CD8-positive, alpha-beta memory T cell (primary cell): ENCODE measurements at regions not wholly inside any gene's neighbourhood (a gene's known extent, or its start where the extent isn't known, plus 50 kb on each side); places are given as distances from the start of the nearest gene placed in this dataset.
"Not testable (repeated sequence)": the region's sequence is repeated elsewhere in the genome, so short reads cannot be mapped to it uniquely, and the experiment has no call there.

Source experiments
- CTCF ChIA-PET: fragments of 350-600 bp; sonication (Branson Sonifier 250); formaldehyde crosslinking; loops from one replicate; lab custom pipeline; 2021; ENCODE audit warnings: antibody characterized with exemption; lab: Charles Lee
- POLR2A ChIA-PET: fragments of 350-600 bp; sonication (Branson Sonifier 250); formaldehyde crosslinking; loops from one replicate; lab custom pipeline; 2021; ENCODE audit warnings: antibody characterized with exemption; lab: Charles Lee
- DNase-seq, 5 donors: peaks; one replicate each; pipeline versions ENCODE4 v3.0.0 to v3.0.0-alpha.2; 2020 to 2022; ENCODE audit warnings: mixed read lengths in 1 of 5
- H3K27ac ChIP-seq: one replicate; pipeline ENCODE4 v1.7.0; 2013; ENCODE audit warnings: low read depth, mild to moderate bottlenecking, low read length, moderate library complexity
- H3K27me3 ChIP-seq: 2 replicates; pipeline ENCODE4 v1.7.0; 2013; ENCODE audit warnings: low read length, mild to moderate bottlenecking; ENCODE audit not compliant: insufficient read depth, poor library complexity, severe bottlenecking
- H3K36me3 ChIP-seq: 2 replicates; pipeline ENCODE4 v1.7.0; 2013; ENCODE audit warnings: mild to moderate bottlenecking, low read length, moderate library complexity; ENCODE audit not compliant: insufficient read depth
- H3K4me1 ChIP-seq: 2 replicates; pipeline ENCODE4 v1.7.0; 2013; ENCODE audit warnings: mild to moderate bottlenecking, low read length, moderate library complexity; ENCODE audit not compliant: insufficient read depth
- H3K4me3 ChIP-seq: 2 replicates; pipeline ENCODE4 v1.7.0; 2013; ENCODE audit warnings: mild to moderate bottlenecking, low read length
- H3K9me3 ChIP-seq: 2 replicates; pipeline ENCODE4 v1.7.0; 2013; ENCODE audit warnings: mild to moderate bottlenecking, low read length
- H3K27ac Mint-ChIP-seq, 8 donors: one replicate each; pipeline ENCODE4 v1.8.0; 2020 to 2021; ENCODE audit warnings: mixed read lengths in 8 of 8, mild to moderate bottlenecking in 6 of 8, inconsistent platforms in 3 of 8, moderate library complexity in 3 of 8
- H3K27me3 Mint-ChIP-seq, 2 donors: one replicate each; pipeline ENCODE4 v1.8.0; 2020 to 2021; ENCODE audit warnings: mixed read lengths in 2 of 2, mild to moderate bottlenecking in 1 of 2, moderate library complexity in 1 of 2
- H3K36me3 Mint-ChIP-seq, 3 donors: one replicate each; pipeline ENCODE4 v1.8.0; 2020 to 2021; ENCODE audit warnings: mixed read lengths in 3 of 3, inconsistent platforms in 1 of 3, mild to moderate bottlenecking in 1 of 3
- H3K4me1 Mint-ChIP-seq, 3 donors: one replicate each; pipeline ENCODE4 v1.8.0; 2020 to 2021; ENCODE audit warnings: mixed read lengths in 3 of 3, inconsistent platforms in 1 of 3, mild to moderate bottlenecking in 1 of 3
- H3K4me3 Mint-ChIP-seq, 7 donors: one replicate each; pipeline ENCODE4 v1.8.0; 2020 to 2021; ENCODE audit warnings: mixed read lengths in 7 of 7, mild to moderate bottlenecking in 6 of 7, moderate library complexity in 4 of 7, inconsistent platforms in 2 of 7
- H3K9me3 Mint-ChIP-seq, 5 donors: one replicate each; pipeline ENCODE4 v1.8.0; 2020 to 2022; ENCODE audit warnings: mixed read lengths in 5 of 5, mild to moderate bottlenecking in 3 of 5, moderate library complexity in 2 of 5, inconsistent platforms in 1 of 5

DNA sequence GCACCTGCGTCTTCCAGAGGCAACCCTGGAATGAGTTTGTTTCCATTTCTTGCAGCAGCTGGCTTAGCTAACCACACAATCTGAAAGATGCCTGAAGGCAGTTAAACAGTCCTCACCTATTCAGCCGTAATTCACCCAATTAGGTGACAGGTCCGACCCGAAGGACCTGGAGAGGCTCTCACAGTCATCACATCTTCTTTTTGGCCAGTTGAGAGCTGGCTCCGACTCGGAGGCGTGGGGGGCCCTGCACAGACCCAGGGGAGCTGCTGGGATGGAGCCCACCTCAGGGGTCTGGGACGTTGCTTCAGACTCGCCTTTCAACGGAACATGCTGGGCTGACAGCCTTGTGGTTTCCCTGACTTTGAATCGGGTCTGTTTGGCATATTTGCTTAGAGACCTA is 187.3 kb downstream of the RTP5 start:
- H3K4me3 ChIP-seq: no peak overlapping the region
- Mint-ChIP-seq H3K27me3 (peaks cover 23 to 52% of the 10 kb centered on the region in 2 donors), H3K27ac (no peak overlapping the region), H3K9me3 (peaks cover 0 to 14% (median 7%) of the 10 kb centered on the region in 5 donors), H3K4me1 (no peaks in the 10 kb centered on the region), H3K36me3 (peaks cover 0 to 8% (median 0%) of the 10 kb centered on the region in 3 donors), H3K4me3 (no peak overlapping the region)
- H3K27ac ChIP-seq: no peak overlapping the region
- no peaks in the 10 kb centered on the region for H3K27me3 ChIP-seq
- no peak for DNase-seq
- CTCF ChIA-PET: no interaction called here
- no peaks in the 10 kb centered on the region for H3K9me3 ChIP-seq
- no peaks in the 10 kb centered on the region for H3K36me3 ChIP-seq
- POLR2A ChIA-PET: no interaction called here
- H3K4me1 ChIP-seq: no peaks in the 10 kb centered on the region

DNA sequence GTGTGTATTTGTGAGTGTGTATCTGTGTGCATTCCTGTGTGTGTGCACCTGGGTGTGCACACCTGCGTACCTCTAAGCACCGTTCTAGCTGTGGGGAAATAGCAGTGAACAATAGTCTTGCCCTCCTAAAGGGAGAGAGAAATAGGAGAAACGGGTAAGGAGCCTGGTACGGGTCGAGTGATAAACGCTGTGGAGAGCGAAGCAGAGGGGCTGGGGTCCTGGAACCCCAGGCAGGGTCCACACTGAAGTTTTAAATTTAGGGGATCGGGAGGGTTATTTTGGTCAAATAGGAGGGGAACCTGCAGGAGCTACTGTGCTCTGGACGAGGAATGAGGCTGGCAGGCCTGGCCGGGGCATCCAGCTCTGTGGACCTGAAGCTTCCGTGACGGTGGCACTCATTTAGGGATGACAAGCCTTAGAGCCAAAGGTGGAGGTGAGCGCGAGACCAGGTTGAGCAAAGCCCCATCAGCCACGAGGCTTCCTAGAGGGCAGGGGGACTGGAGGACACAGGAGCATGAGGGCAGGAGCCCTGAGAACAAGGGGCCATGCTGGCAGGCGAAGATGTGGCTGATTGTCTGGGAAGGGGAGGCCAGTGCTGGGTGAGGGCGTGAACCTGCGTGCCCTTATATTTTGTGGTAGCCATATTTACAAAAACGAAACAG is 188.0 kb downstream of the RTP5 start:
- Mint-ChIP-seq H3K4me3 (no peak overlapping the region), H3K27me3 (peaks cover 23 to 50% of the 10 kb centered on the region in 2 donors), H3K36me3 (peaks cover 0 to 8% (median 0%) of the 10 kb centered on the region in 3 donors), H3K4me1 (no peaks in the 10 kb centered on the region), H3K9me3 (peaks cover 0 to 14% (median 7%) of the 10 kb centered on the region in 5 donors), H3K27ac (peak overlapping the region in 1 of 8 donors; percentile 88)
- Histone ChIP-seq H3K4me1 (no peaks in the 10 kb centered on the region), H3K36me3 (no peaks in the 10 kb centered on the region), H3K4me3 (no peak overlapping the region), H3K27ac (no peak overlapping the region), H3K27me3 (no peaks in the 10 kb centered on the region), H3K9me3 (no peaks in the 10 kb centered on the region)
- no peak for DNase-seq
- POLR2A ChIA-PET: no interaction called here
- CTCF ChIA-PET: no interaction called here

DNA sequence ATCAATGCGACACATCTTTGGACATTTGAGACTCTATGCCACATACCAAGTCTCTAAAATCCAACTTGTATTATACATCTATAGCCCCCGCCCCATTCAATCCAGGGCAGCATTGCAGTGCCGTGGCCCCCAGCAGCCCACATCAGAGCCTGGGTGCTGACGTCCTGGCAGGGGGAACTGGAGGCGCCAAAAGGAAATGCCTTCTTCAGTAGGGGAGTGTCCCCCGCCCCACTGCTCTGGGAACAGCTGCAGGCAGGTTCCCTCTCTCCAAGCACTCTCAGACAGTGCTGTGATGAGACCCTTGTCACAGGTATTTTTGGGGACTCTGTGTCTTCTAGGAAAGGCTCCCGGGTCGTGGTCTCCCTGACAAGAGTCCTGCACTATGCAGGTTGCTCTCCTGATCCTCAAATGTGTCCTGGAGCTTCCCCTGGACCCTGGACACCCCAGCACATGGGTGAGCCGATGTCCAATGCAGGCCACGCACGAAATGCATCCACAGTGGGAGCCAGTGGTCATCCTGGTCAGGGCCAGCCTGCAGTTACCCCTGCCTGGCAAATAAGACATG is 188.7 kb downstream of the RTP5 start:
- ChIA-PET POLR2A (no interaction called here), CTCF (no interaction called here)
- peak overlapping the region in 1 of 8 donors; percentile 1 for H3K27ac Mint-ChIP-seq
- H3K27me3 Mint-ChIP-seq: peaks cover 23 to 50% of the 10 kb centered on the region in 2 donors
- Histone ChIP-seq H3K27ac (no peak overlapping the region), H3K4me1 (no peaks in the 10 kb centered on the region), H3K4me3 (no peak overlapping the region), H3K36me3 (no peaks in the 10 kb centered on the region), H3K9me3 (no peaks in the 10 kb centered on the region), H3K27me3 (no peaks in the 10 kb centered on the region)
- peaks cover 0 to 14% (median 7%) of the 10 kb centered on the region in 5 donors for H3K9me3 Mint-ChIP-seq
- H3K36me3 Mint-ChIP-seq: peaks cover 0 to 8% (median 0%) of the 10 kb centered on the region in 3 donors
- no peak overlapping the region for H3K4me3 Mint-ChIP-seq
- DNase-seq: no peak
- H3K4me1 Mint-ChIP-seq: no peaks in the 10 kb centered on the region

DNA sequence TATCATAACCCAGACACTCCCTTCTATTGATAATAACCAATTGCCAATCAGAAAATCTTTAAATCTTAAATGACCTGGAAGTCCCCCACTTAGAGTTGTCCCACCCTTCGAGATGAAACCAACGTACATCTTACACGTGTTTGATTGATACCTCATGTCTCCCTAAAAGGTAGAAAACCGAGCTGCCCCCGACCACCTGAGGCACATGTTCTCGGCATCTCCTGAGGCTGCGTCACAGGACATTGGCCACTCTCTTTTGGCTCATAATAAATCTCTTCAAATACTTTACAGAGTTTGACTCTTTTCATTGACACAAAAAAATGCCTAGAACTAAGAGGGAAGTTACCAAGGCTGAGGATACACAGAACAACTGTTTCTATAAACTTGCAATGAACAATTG is 190.0 kb downstream of the RTP5 start:
- Histone ChIP-seq H3K4me1 (no peaks in the 10 kb centered on the region), H3K4me3 (no peak overlapping the region), H3K27me3 (no peaks in the 10 kb centered on the region), H3K9me3 (no peaks in the 10 kb centered on the region), H3K36me3 (no peaks in the 10 kb centered on the region), H3K27ac (no peak overlapping the region)
- POLR2A ChIA-PET: no interaction called here
- peaks cover 22 to 48% of the 10 kb centered on the region in 2 donors for H3K27me3 Mint-ChIP-seq
- peaks cover 0 to 8% (median 0%) of the 10 kb centered on the region in 3 donors for H3K36me3 Mint-ChIP-seq
- no peak for DNase-seq
- no peak overlapping the region for H3K4me3 Mint-ChIP-seq
- CTCF ChIA-PET: no interaction called here
- H3K4me1 Mint-ChIP-seq: no peaks in the 10 kb centered on the region
- peaks cover 0 to 14% (median 7%) of the 10 kb centered on the region in 5 donors for H3K9me3 Mint-ChIP-seq
- H3K27ac Mint-ChIP-seq: no peak overlapping the region

DNA sequence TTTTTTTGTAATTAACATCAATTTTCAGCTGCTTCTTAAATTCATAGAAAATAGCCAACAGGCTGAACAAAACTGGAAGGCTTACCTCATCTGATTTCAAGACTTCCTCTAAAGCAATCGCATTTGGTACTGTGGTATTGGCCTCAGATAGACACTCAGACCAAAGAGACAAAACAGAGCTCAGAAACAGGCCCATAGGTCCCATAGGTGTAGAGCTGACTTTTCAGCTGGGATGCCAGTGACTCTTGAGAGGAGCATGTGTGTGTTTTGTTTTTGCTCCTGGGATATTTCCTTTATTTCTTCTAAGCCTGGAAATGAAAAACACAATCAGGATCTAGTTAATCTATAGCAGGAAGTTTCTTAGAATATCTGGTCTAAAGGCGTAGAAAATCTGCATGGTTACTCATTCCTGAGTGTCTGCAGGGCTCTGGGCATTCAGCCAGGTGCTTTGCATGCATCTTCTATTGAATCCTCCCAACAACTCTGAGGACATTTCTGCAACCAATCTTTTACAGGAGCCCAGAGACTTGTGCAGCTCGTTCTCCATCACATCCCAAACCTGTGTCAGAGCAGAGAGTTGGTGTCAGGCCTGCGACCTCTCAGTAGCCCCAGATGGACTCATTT is 190.8 kb downstream of the RTP5 start:
- Mint-ChIP-seq H3K4me1 (peaks cover 0 to 2% (median 0%) of the 10 kb centered on the region in 3 donors), H3K36me3 (peaks cover 0 to 8% (median 0%) of the 10 kb centered on the region in 3 donors), H3K4me3 (no peak overlapping the region), H3K9me3 (peaks cover 0 to 14% (median 7%) of the 10 kb centered on the region in 5 donors), H3K27ac (peak overlapping the region in 3 of 8 donors; percentile 29 to 58 (median 52)), H3K27me3 (peaks cover 20 to 46% of the 10 kb centered on the region in 2 donors)
- ChIA-PET CTCF (no interaction called here), POLR2A (no interaction called here)
- Histone ChIP-seq H3K36me3 (no peaks in the 10 kb centered on the region), H3K27ac (no peak overlapping the region), H3K4me1 (no peaks in the 10 kb centered on the region), H3K4me3 (no peak overlapping the region), H3K27me3 (no peaks in the 10 kb centered on the region), H3K9me3 (no peaks in the 10 kb centered on the region)
- no peak for DNase-seq

DNA sequence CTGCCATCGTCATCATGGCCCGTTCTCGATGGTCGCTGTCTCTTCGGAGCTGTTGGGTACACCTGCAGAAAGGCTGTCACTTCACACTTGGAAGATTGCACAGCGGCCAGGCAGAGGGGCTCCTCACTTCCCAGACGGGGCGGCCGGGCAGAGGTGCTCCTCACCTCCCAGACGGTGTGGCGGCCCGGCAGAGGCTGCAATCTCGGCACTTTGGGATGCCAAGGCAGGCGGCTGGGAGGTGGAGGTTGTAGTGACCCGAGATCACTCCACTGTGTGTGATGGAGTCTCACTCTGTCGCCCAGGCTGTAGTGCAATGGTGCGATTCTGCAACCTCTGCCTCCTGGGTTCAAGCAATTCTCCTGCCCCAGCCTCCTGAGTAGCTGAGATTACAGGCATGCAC is 192.4 kb downstream of the RTP5 start:
- H3K4me3 Mint-ChIP-seq, H3K9me3 ChIP-seq: not testable (repeated sequence)

DNA sequence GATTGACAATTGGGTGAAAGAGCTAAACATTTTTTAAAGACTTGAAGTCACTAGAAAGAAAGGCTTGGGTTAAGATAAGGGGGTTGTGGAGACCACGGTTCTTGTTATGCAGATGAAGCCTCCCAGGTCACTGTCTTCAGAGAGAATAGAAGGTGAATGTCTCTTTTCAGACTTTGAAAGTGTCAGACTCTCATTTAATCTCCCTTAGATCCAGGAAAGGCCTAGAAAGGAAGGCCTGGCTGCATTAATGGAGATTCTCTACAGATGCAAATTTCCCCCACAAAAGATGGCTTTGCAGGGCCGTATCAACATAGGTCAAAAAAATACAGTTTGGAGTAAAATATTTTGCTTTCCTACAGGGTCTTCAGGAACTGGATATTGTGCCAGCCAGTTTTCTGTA is 193.9 kb downstream of the RTP5 start:
- Histone ChIP-seq H3K9me3 (no peaks in the 10 kb centered on the region), H3K4me3 (no peak overlapping the region), H3K27ac (no peak overlapping the region), H3K4me1 (no peaks in the 10 kb centered on the region), H3K27me3 (no peaks in the 10 kb centered on the region), H3K36me3 (no peaks in the 10 kb centered on the region)
- Mint-ChIP-seq H3K4me3 (no peak overlapping the region), H3K4me1 (peaks cover 0 to 5% (median 0%) of the 10 kb centered on the region in 3 donors), H3K27ac (no peak overlapping the region), H3K9me3 (peaks cover 0 to 14% (median 7%) of the 10 kb centered on the region in 5 donors), H3K27me3 (peaks cover 13 to 40% of the 10 kb centered on the region in 2 donors), H3K36me3 (peaks cover 0 to 8% (median 0%) of the 10 kb centered on the region in 3 donors)
- ChIA-PET CTCF (no interaction called here), POLR2A (no interaction called here)
- DNase-seq: no peak

More for the DNA sequence above, 192.4 kb downstream of the RTP5 start:
- H3K36me3 Mint-ChIP-seq, H3K4me1 ChIP-seq, H3K4me1 Mint-ChIP-seq, CTCF ChIA-PET, H3K27ac Mint-ChIP-seq, DNase-seq, POLR2A ChIA-PET, H3K36me3 ChIP-seq, H3K4me3 ChIP-seq, H3K27me3 ChIP-seq, H3K27ac ChIP-seq: not testable (repeated sequence)
- H3K9me3 Mint-ChIP-seq: peaks cover 0 to 14% (median 7%) of the 10 kb centered on the region in 5 donors
- H3K27me3 Mint-ChIP-seq: peaks cover 24 to 43% of the 10 kb centered on the region in 2 donors

DNA sequence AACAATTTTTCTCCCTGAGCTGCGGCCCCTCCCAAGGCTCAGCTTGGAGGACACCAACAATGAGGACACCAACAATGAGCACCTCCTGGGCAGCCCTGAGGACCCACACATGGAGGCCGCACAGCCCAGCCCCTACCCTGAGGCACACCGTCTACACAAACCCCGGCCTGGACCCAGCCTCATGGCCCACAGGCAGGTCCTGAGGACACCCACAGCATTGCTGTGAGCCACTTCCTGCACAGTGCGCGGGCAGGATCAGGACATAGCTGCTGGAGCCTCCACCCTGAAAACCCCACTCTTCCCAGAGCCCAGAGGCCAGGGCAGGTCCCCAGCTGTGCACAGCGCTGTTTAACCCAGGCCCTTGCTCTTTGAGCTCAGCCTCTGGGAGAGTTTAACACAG is 194.3 kb downstream of the RTP5 start:
- ChIA-PET POLR2A (no interaction called here), CTCF (no interaction called here)
- Mint-ChIP-seq H3K27me3 (peaks cover 11 to 39% of the 10 kb centered on the region in 2 donors), H3K36me3 (peaks cover 0 to 8% (median 0%) of the 10 kb centered on the region in 3 donors), H3K4me3 (no peak overlapping the region), H3K4me1 (peaks cover 0 to 5% (median 0%) of the 10 kb centered on the region in 3 donors), H3K27ac (no peak overlapping the region), H3K9me3 (peaks cover 0 to 14% (median 7%) of the 10 kb centered on the region in 5 donors)
- Histone ChIP-seq H3K9me3 (no peaks in the 10 kb centered on the region), H3K36me3 (no peaks in the 10 kb centered on the region), H3K4me1 (no peaks in the 10 kb centered on the region), H3K4me3 (no peak overlapping the region), H3K27me3 (no peaks in the 10 kb centered on the region), H3K27ac (no peak overlapping the region)
- DNase-seq: no peak
